ENCODE measurements at regions not wholly inside any gene's neighbourhood (a gene's known extent, or its start where the extent isn't known, plus 50 kb on each side); places are given as distances from the start of the nearest gene placed in this dataset.

DNA sequence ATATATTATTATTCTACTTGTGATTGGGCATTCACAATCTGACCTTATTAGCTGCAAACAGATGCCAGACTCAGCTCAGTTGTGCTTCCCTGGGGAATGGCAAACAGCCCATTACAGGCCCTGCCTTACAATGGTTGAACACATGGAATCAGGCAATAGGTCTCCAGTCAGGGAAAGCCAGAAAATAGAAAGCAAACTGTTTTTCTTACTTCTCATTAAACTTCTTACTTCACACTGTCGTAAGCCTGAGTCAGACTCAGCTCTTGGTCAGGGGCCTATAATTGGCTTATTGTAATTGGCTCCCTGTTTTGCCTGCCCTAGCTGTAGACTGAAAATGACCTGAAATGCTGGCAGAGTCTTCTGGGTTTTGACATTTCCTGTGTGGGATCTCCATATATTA is 77.0 kb upstream of the CA10 start:
- no TSS peak for BruUV-seq (replicated peaks)

GRCh38 chr17:52233632-52234031 is 75.1 kb upstream of the CA10 start:
- ChIA-PET CTCF (no interaction called here), POLR2A (no interaction called here)
- Histone ChIP-seq H3K36me3 (ENCODE audit: control insufficient read depth in 2 of 2, extremely low read depth in 1 of 2, insufficient read depth in 2 of 2, low read length in 2 of 2) (no peaks in the 10 kb centered on the region), H4K20me1 (replicated peaks; ENCODE audit: control insufficient read depth, extremely low read depth, insufficient read depth, low read length) (no peaks in the 10 kb centered on the region), H3K4me3 (replicated peaks in 1 of 3; ENCODE audit: insufficient read depth in 1 of 3, low read depth in 1 of 3, low read length in 3 of 3) (no peak overlapping the region), H3K79me2 (ENCODE audit: control insufficient read depth, insufficient read depth, low read length) (no peaks in the 10 kb centered on the region), H3K9me1 (replicated peaks; ENCODE audit: control insufficient read depth, extremely low read depth, insufficient read depth, low read length) (no peaks in the 10 kb centered on the region), H2AFZ (ENCODE audit: low read depth, low read length) (no peak overlapping the region), H3K27ac (ENCODE audit: insufficient read depth, low read depth, low read length) (no peak overlapping the region), H3K9ac (replicated peaks; ENCODE audit: extremely low read depth, insufficient read depth, low read length) (no peak overlapping the region), H3K4me2 (ENCODE audit: insufficient read depth, low read length) (no peak overlapping the region), H3K4me1 (ENCODE audit: control insufficient read depth, extremely low read depth, insufficient read depth, low read length) (no peaks in the 10 kb centered on the region), H3K9me3 (replicated peaks; ENCODE audit: control insufficient read depth, insufficient read depth, low read length) (peaks cover 10% of the 10 kb centered on the region), H3K27me3 (ENCODE audit: control insufficient read depth in 2 of 2, insufficient read depth in 2 of 2, low read length in 2 of 2) (no peaks in the 10 kb centered on the region)
- dilution Hi-C loops (cut with MboI; ENCODE audit: extremely low pct_ligation_motif_present, low sequenced_read_pairs) (no loop called here), intact Hi-C loops (cut with micrococcal nuclease) (no loop called here)
- no peak for TF ChIP-seq FOS (IDR thresholded peaks at IDR 0.05; ENCODE audit: borderline replicate concordance, insufficient read depth, low read length)
- TF ChIP-seq GATA2 (IDR thresholded peaks at IDR 0.05; ENCODE audit: insufficient read depth, insufficient read length, low read depth, low read length), result no peak
- TF ChIP-seq, protein P1, sequence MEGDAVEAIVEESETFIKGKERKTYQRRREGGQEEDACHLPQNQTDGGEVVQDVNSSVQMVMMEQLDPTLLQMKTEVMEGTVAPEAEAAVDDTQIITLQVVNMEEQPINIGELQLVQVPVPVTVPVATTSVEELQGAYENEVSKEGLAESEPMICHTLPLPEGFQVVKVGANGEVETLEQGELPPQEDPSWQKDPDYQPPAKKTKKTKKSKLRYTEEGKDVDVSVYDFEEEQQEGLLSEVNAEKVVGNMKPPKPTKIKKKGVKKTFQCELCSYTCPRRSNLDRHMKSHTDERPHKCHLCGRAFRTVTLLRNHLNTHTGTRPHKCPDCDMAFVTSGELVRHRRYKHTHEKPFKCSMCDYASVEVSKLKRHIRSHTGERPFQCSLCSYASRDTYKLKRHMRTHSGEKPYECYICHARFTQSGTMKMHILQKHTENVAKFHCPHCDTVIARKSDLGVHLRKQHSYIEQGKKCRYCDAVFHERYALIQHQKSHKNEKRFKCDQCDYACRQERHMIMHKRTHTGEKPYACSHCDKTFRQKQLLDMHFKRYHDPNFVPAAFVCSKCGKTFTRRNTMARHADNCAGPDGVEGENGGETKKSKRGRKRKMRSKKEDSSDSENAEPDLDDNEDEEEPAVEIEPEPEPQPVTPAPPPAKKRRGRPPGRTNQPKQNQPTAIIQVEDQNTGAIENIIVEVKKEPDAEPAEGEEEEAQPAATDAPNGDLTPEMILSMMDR (IDR thresholded peaks at IDR 0.05; ENCODE audit: extremely low read depth in 1 of 2, insufficient read depth in 1 of 2, low read depth in 1 of 2, low read length in 2 of 2), result no peak
- no peak for TF ChIP-seq POLR2A (IDR thresholded peaks at IDR 0.05; ENCODE audit: low read depth, low read length)
- no peak for TF ChIP-seq POLR2AphosphoS5 (IDR thresholded peaks at IDR 0.05; ENCODE audit: insufficient read depth, low read depth, low read length)
- TF ChIP-seq MYC (IDR thresholded peaks at IDR 0.05; ENCODE audit: low read depth, low read length), result no peak
- no peak for TF ChIP-seq JUN (IDR thresholded peaks at IDR 0.05; ENCODE audit: borderline replicate concordance, insufficient read depth, insufficient read length, low read depth)
- TF ChIP-seq MAX (IDR thresholded peaks at IDR 0.05; ENCODE audit: insufficient read depth, insufficient read length), result no peak
- TF ChIP-seq EZH2 (IDR thresholded peaks at IDR 0.05; ENCODE audit: borderline replicate concordance, low read depth, low read length, severe bottlenecking), result no peak
- no TSS peak for BruUV-seq (replicated peaks)
- no peak for DNase-seq (ENCODE audit: low read depth, low spot score)
- no peak for FAIRE-seq

More for the DNA sequence above, 77.0 kb upstream of the CA10 start:
- intact Hi-C loops (cut with micrococcal nuclease) (no loop called here), dilution Hi-C loops (cut with MboI; ENCODE audit: extremely low pct_ligation_motif_present, low sequenced_read_pairs) (no loop called here)
- H3K36me3 ChIP-seq (ENCODE audit: control insufficient read depth in 2 of 2, extremely low read depth in 1 of 2, insufficient read depth in 2 of 2, low read length in 2 of 2), result no peaks in the 10 kb centered on the region
- POLR2A ChIA-PET, result no interaction called here
- H3K9me1 ChIP-seq (replicated peaks; ENCODE audit: control insufficient read depth, extremely low read depth, insufficient read depth, low read length), result no peaks in the 10 kb centered on the region
- no peak overlapping the region for H3K4me3 ChIP-seq (replicated peaks in 1 of 3; ENCODE audit: insufficient read depth in 1 of 3, low read depth in 1 of 3, low read length in 3 of 3)
- DNase-seq (ENCODE audit: low read depth, low spot score), result no peak
- no peaks in the 10 kb centered on the region for H4K20me1 ChIP-seq (replicated peaks; ENCODE audit: control insufficient read depth, extremely low read depth, insufficient read depth, low read length)
- H3K27ac ChIP-seq (ENCODE audit: insufficient read depth, low read depth, low read length), result no peak overlapping the region
- TF ChIP-seq MYC (IDR thresholded peaks at IDR 0.05; ENCODE audit: low read depth, low read length), result no peak
- TF ChIP-seq FOS (IDR thresholded peaks at IDR 0.05; ENCODE audit: borderline replicate concordance, insufficient read depth, low read length), result no peak
- no peak for TF ChIP-seq POLR2AphosphoS5 (IDR thresholded peaks at IDR 0.05; ENCODE audit: insufficient read depth, low read depth, low read length)
- TF ChIP-seq JUN (IDR thresholded peaks at IDR 0.05; ENCODE audit: borderline replicate concordance, insufficient read depth, insufficient read length, low read depth), result no peak
- TF ChIP-seq MAX (IDR thresholded peaks at IDR 0.05; ENCODE audit: insufficient read depth, insufficient read length), result no peak
- no peak for TF ChIP-seq GATA2 (IDR thresholded peaks at IDR 0.05; ENCODE audit: insufficient read depth, insufficient read length, low read depth, low read length)
- H2AFZ ChIP-seq (ENCODE audit: low read depth, low read length), result no peak overlapping the region
- CTCF ChIA-PET, result no interaction called here
- FAIRE-seq, result no peak
- no peak overlapping the region for H3K9ac ChIP-seq (replicated peaks; ENCODE audit: extremely low read depth, insufficient read depth, low read length)
- H3K27me3 ChIP-seq (ENCODE audit: control insufficient read depth in 2 of 2, insufficient read depth in 2 of 2, low read length in 2 of 2), result no peaks in the 10 kb centered on the region
- peaks cover 7% of the 10 kb centered on the region for H3K9me3 ChIP-seq (replicated peaks; ENCODE audit: control insufficient read depth, insufficient read depth, low read length)
- no peak overlapping the region for H3K4me2 ChIP-seq (ENCODE audit: insufficient read depth, low read length)
- H3K79me2 ChIP-seq (ENCODE audit: control insufficient read depth, insufficient read depth, low read length), result no peaks in the 10 kb centered on the region
- no peaks in the 10 kb centered on the region for H3K4me1 ChIP-seq (ENCODE audit: control insufficient read depth, extremely low read depth, insufficient read depth, low read length)
